ENCODE measurements at regions not wholly inside any gene's neighbourhood (a gene's known extent, or its start where the extent isn't known, plus 50 kb on each side); places are given as distances from the start of the nearest gene placed in this dataset.
"Not testable (repeated sequence)": the region's sequence is repeated elsewhere in the genome, so short reads cannot be mapped to it uniquely, and the experiment has no call there.

- Histone ChIP-seq H3K4me1 (ENCODE audit: insufficient read depth, low read length) (no peaks in the 10 kb centered on the region), H3K9me3 (ENCODE audit: low read depth, low read length) (no peaks in the 10 kb centered on the region), H3K27me3 (ENCODE audit: insufficient read depth, low read length) (no peaks in the 10 kb centered on the region), H3K4me3 (ENCODE audit: low read length) (no peak overlapping the region)
Observed at GRCh38 chr6:169121013-169121412, 132.6 kb downstream of the THBS2 start.

- H3K4me3 ChIP-seq (ENCODE audit: low read length): no peak overlapping the region
- H3K9me3 ChIP-seq (ENCODE audit: low read depth, low read length): no peaks in the 10 kb centered on the region
- H3K4me1 ChIP-seq (ENCODE audit: insufficient read depth, low read length): no peaks in the 10 kb centered on the region
- H3K27me3 ChIP-seq (ENCODE audit: insufficient read depth, low read length): no peaks in the 10 kb centered on the region
Observed at GRCh38 chr6:169119669-169120068, 134.0 kb downstream of the THBS2 start.

GRCh38 chr6:169118346-169118830, 135.3 kb downstream of the THBS2 start:
- Histone ChIP-seq H3K4me3 (ENCODE audit: low read length) (no peak overlapping the region), H3K27me3 (ENCODE audit: insufficient read depth, low read length) (no peaks in the 10 kb centered on the region), H3K9me3 (ENCODE audit: low read depth, low read length) (no peaks in the 10 kb centered on the region), H3K4me1 (ENCODE audit: insufficient read depth, low read length) (no peaks in the 10 kb centered on the region)

GRCh38 chr6:169117663-169118062, 136.0 kb downstream of the THBS2 start:
- Histone ChIP-seq H3K27me3 (ENCODE audit: insufficient read depth, low read length) (no peaks in the 10 kb centered on the region), H3K4me1 (ENCODE audit: insufficient read depth, low read length) (no peaks in the 10 kb centered on the region), H3K9me3 (ENCODE audit: low read depth, low read length) (no peaks in the 10 kb centered on the region), H3K4me3 (ENCODE audit: low read length) (no peak overlapping the region)

- no peak overlapping the region for H3K4me3 ChIP-seq (ENCODE audit: low read length)
- no peaks in the 10 kb centered on the region for H3K27me3 ChIP-seq (ENCODE audit: insufficient read depth, low read length)
- H3K4me1 ChIP-seq (ENCODE audit: insufficient read depth, low read length): no peaks in the 10 kb centered on the region
- H3K9me3 ChIP-seq (ENCODE audit: low read depth, low read length): no peaks in the 10 kb centered on the region
Observed at GRCh38 chr6:169115632-169116031, 138.0 kb downstream of the THBS2 start.

- H3K27me3 ChIP-seq (ENCODE audit: insufficient read depth, low read length); H3K9me3 ChIP-seq (ENCODE audit: low read depth, low read length); H3K4me1 ChIP-seq (ENCODE audit: insufficient read depth, low read length); H3K4me3 ChIP-seq (ENCODE audit: low read length): not testable (repeated sequence)
Observed at GRCh38 chr6:169114632-169115031, 139.0 kb downstream of the THBS2 start.

GRCh38 chr6:169112483-169113320, 140.9 kb downstream of the THBS2 start:
- Histone ChIP-seq H3K9me3 (ENCODE audit: low read depth, low read length) (no peaks in the 10 kb centered on the region), H3K27me3 (ENCODE audit: insufficient read depth, low read length) (no peaks in the 10 kb centered on the region), H3K4me1 (ENCODE audit: insufficient read depth, low read length) (no peaks in the 10 kb centered on the region), H3K4me3 (ENCODE audit: low read length) (no peak overlapping the region)

- no peaks in the 10 kb centered on the region for H3K9me3 ChIP-seq (ENCODE audit: low read depth, low read length)
- H3K4me1 ChIP-seq (ENCODE audit: insufficient read depth, low read length): no peaks in the 10 kb centered on the region
- H3K4me3 ChIP-seq (ENCODE audit: low read length): no peak overlapping the region
- H3K27me3 ChIP-seq (ENCODE audit: insufficient read depth, low read length): no peaks in the 10 kb centered on the region
Observed at GRCh38 chr6:169111203-169111602, 142.4 kb downstream of the THBS2 start.

- Histone ChIP-seq H3K27me3 (ENCODE audit: insufficient read depth, low read length) (no peaks in the 10 kb centered on the region), H3K9me3 (ENCODE audit: low read depth, low read length) (no peaks in the 10 kb centered on the region), H3K4me3 (ENCODE audit: low read length) (no peak overlapping the region), H3K4me1 (ENCODE audit: insufficient read depth, low read length) (no peaks in the 10 kb centered on the region)
Observed at GRCh38 chr6:169109411-169110220, 144.0 kb downstream of the THBS2 start.

- Histone ChIP-seq H3K27me3 (ENCODE audit: insufficient read depth, low read length) (no peaks in the 10 kb centered on the region), H3K4me3 (ENCODE audit: low read length) (no peak overlapping the region), H3K9me3 (ENCODE audit: low read depth, low read length) (no peaks in the 10 kb centered on the region), H3K4me1 (ENCODE audit: insufficient read depth, low read length) (no peaks in the 10 kb centered on the region)
Observed at GRCh38 chr6:169108753-169109152, 144.9 kb downstream of the THBS2 start.

GRCh38 chr6:169106176-169106575, 147.5 kb downstream of the THBS2 start:
- Histone ChIP-seq H3K27me3 (ENCODE audit: insufficient read depth, low read length) (no peaks in the 10 kb centered on the region), H3K4me1 (ENCODE audit: insufficient read depth, low read length) (no peaks in the 10 kb centered on the region), H3K4me3 (ENCODE audit: low read length) (no peak overlapping the region), H3K9me3 (ENCODE audit: low read depth, low read length) (no peaks in the 10 kb centered on the region)

GRCh38 chr6:169101981-169102380, 151.7 kb downstream of the THBS2 start:
- Histone ChIP-seq H3K4me1 (ENCODE audit: insufficient read depth, low read length) (no peaks in the 10 kb centered on the region), H3K9me3 (ENCODE audit: low read depth, low read length) (no peaks in the 10 kb centered on the region), H3K27me3 (ENCODE audit: insufficient read depth, low read length) (peaks cover 2% of the 10 kb centered on the region)

GRCh38 chr6:169101036-169101805, 152.4 kb downstream of the THBS2 start:
- Histone ChIP-seq H3K27me3 (ENCODE audit: insufficient read depth, low read length) (peaks cover 2% of the 10 kb centered on the region), H3K4me1 (ENCODE audit: insufficient read depth, low read length) (no peaks in the 10 kb centered on the region), H3K4me3 (ENCODE audit: low read length) (no peak overlapping the region), H3K9me3 (ENCODE audit: low read depth, low read length) (no peaks in the 10 kb centered on the region)

More at GRCh38 chr6:169101981-169102380, 151.7 kb downstream of the THBS2 start:
- H3K4me3 ChIP-seq (ENCODE audit: low read length): no peak overlapping the region

- Histone ChIP-seq H3K27me3 (ENCODE audit: insufficient read depth, low read length) (peaks cover 2% of the 10 kb centered on the region), H3K9me3 (ENCODE audit: low read depth, low read length) (no peaks in the 10 kb centered on the region), H3K4me3 (ENCODE audit: low read length) (no peak overlapping the region), H3K4me1 (ENCODE audit: insufficient read depth, low read length) (no peaks in the 10 kb centered on the region)
Observed at GRCh38 chr6:169099411-169100202, 154.0 kb downstream of the THBS2 start.

Measured in mononuclear cell (primary cell).